ENCODE measurements at regions not wholly inside any gene's neighbourhood (a gene's known extent, or its start where the extent isn't known, plus 50 kb on each side); places are given as distances from the start of the nearest gene placed in this dataset.

GRCh38 chr14:104443391-104444158 is 136.0 kb upstream of the C14orf180 start:
- peaks cover 0 to 21% (median 4%) of the 10 kb centered on the region in 7 donors for H3K27me3 ChIP-seq
- no peak for TF ChIP-seq CTCF (IDR thresholded peaks at IDR 0.05)
- H3K4me1 ChIP-seq: peaks cover 0 to 9% (median 0%) of the 10 kb centered on the region in 9 donors
- no peaks in the 10 kb centered on the region for H3K36me3 ChIP-seq
- peak in 2 of 8 donors; percentile 14 to 20 for ATAC-seq
- no peak for DNase-seq
- no peak overlapping the region for H3K4me3 ChIP-seq
- WGBS, 2 donors: 62 to 71% methylated on average over 13 of the region's 13 CpGs
- H3K27ac ChIP-seq: no peak overlapping the region
- intact Hi-C loops (cut with DNase I): no loop called here
- peaks cover 0 to 19% (median 3%) of the 10 kb centered on the region in 11 donors for H3K9me3 ChIP-seq

GRCh38 chr14:104444159-104445030 is 135.2 kb upstream of the C14orf180 start:
- peaks cover 0 to 21% (median 4%) of the 10 kb centered on the region in 7 donors for H3K27me3 ChIP-seq
- intact Hi-C loops (cut with DNase I): no loop called here
- H3K27ac ChIP-seq: no peak overlapping the region
- DNase-seq: no peak
- ATAC-seq: no peak
- H3K36me3 ChIP-seq: no peaks in the 10 kb centered on the region
- 86 to 92% methylated on average over 10 of the region's 10 CpGs for WGBS, 2 donors
- peaks cover 0 to 9% (median 0%) of the 10 kb centered on the region in 9 donors for H3K4me1 ChIP-seq
- H3K4me3 ChIP-seq: no peak overlapping the region
- peaks cover 0 to 21% (median 5%) of the 10 kb centered on the region in 11 donors for H3K9me3 ChIP-seq
- no peak for TF ChIP-seq CTCF (IDR thresholded peaks at IDR 0.05)

GRCh38 chr14:104445086-104445485 is 134.5 kb upstream of the C14orf180 start:
- ATAC-seq (no peak), DNase-seq (no peak)
- H3K36me3 ChIP-seq: no peaks in the 10 kb centered on the region
- WGBS, 2 donors: 79 to 92% methylated on average over 2 of the region's 2 CpGs
- H3K9me3 ChIP-seq: peaks cover 0 to 19% (median 5%) of the 10 kb centered on the region in 11 donors
- peaks cover 0 to 21% (median 4%) of the 10 kb centered on the region in 7 donors for H3K27me3 ChIP-seq
- intact Hi-C loops (cut with DNase I): no loop called here
- peaks cover 0 to 9% (median 0%) of the 10 kb centered on the region in 9 donors for H3K4me1 ChIP-seq
- H3K27ac ChIP-seq: no peak overlapping the region
- no peak for TF ChIP-seq CTCF (IDR thresholded peaks at IDR 0.05)
- H3K4me3 ChIP-seq: no peak overlapping the region

GRCh38 chr14:104445832-104446381 is 133.7 kb upstream of the C14orf180 start:
- peaks cover 0 to 21% (median 4%) of the 10 kb centered on the region in 7 donors for H3K27me3 ChIP-seq
- no peak for TF ChIP-seq CTCF (IDR thresholded peaks at IDR 0.05)
- no peaks in the 10 kb centered on the region for H3K36me3 ChIP-seq
- no peak for ATAC-seq
- 73 to 76% methylated on average over 11 of the region's 11 CpGs for WGBS, 2 donors
- DNase-seq: no peak
- H3K4me3 ChIP-seq: no peak overlapping the region
- peaks cover 0 to 9% (median 0%) of the 10 kb centered on the region in 9 donors for H3K4me1 ChIP-seq
- H3K27ac ChIP-seq: no peak overlapping the region
- intact Hi-C loops (cut with DNase I): no loop called here
- peaks cover 0 to 19% (median 5%) of the 10 kb centered on the region in 11 donors for H3K9me3 ChIP-seq

Measured in heart right ventricle (tissue), 16 donors.